ENCODE measurements at regions not wholly inside any gene's neighbourhood (a gene's known extent, or its start where the extent isn't known, plus 50 kb on each side); places are given as distances from the start of the nearest gene placed in this dataset.

DNA sequence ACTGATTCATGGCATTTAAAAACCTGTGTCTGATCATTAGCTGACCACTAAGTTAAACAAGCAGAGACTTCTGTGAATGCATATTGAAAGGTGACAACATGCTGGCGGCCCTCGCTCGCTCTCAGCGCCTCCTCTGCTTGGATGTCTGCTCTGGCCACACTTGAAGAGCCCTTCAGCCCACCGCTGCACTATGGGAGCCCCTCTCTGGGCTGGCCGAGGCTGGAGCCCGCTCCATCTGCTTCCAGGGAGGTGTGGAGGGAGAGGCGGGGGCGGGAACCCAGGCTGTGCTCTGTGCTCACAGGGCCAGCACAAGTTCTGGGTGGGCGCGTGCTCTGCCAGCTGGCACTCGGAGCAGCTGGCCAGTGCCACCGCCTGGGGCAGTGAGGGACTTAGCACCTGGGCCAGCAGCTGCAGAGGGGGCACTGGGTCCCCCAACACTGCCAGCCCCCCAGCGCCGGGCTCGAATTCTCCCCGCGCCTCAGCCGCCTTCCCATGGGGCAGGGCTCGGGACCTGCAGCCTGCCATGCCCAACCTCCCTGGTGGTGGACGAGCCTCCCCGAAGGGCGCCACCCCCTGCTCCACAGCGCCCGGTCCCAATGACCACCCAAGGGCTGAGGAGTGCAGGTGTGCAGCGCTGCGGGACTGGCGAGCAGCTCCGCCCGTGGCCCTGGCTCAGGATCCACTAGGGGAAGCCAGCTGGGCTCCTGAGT lies 252.4 kb downstream of the ZIC4 start:
- H3K27ac ChIP-seq = no peak overlapping the region
- no peak overlapping the region for H3K4me3 ChIP-seq
- H3K36me3 ChIP-seq = no peaks in the 10 kb centered on the region
- in situ Hi-C loops (cut with MboI; ENCODE audit: low pct_ligation_motif_present in 1 of 4, low pct_unique_long_range_greater_than_20kb in 1 of 4, low sequenced_read_pairs in 3 of 4) = no loop called here
- no peaks in the 10 kb centered on the region for H3K9me3 ChIP-seq
- WGBS, 2 donors (ENCODE audit: low coverage in 1 of 2) = 89% methylated on average over 18 of the region's 30 CpGs; no CpG with 5 or more reads in 1 of the 2 donors
- H3K4me1 ChIP-seq = no peaks in the 10 kb centered on the region
- DNase-seq = no peak
- intact Hi-C loops (cut with DNase I; ENCODE audit: low total_unique reads) = no loop called here
- TF ChIP-seq, protein P1, sequence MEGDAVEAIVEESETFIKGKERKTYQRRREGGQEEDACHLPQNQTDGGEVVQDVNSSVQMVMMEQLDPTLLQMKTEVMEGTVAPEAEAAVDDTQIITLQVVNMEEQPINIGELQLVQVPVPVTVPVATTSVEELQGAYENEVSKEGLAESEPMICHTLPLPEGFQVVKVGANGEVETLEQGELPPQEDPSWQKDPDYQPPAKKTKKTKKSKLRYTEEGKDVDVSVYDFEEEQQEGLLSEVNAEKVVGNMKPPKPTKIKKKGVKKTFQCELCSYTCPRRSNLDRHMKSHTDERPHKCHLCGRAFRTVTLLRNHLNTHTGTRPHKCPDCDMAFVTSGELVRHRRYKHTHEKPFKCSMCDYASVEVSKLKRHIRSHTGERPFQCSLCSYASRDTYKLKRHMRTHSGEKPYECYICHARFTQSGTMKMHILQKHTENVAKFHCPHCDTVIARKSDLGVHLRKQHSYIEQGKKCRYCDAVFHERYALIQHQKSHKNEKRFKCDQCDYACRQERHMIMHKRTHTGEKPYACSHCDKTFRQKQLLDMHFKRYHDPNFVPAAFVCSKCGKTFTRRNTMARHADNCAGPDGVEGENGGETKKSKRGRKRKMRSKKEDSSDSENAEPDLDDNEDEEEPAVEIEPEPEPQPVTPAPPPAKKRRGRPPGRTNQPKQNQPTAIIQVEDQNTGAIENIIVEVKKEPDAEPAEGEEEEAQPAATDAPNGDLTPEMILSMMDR (IDR thresholded peaks at IDR 0.05) = no peak
- TF ChIP-seq POLR2A (IDR thresholded peaks at IDR 0.05) = no peak
- TF ChIP-seq EP300 (IDR thresholded peaks at IDR 0.05; ENCODE audit: low read depth) = no peak
- TF ChIP-seq POLR2AphosphoS5 (IDR thresholded peaks at IDR 0.05) = no peak
- H3K27me3 ChIP-seq = no peaks in the 10 kb centered on the region

DNA sequence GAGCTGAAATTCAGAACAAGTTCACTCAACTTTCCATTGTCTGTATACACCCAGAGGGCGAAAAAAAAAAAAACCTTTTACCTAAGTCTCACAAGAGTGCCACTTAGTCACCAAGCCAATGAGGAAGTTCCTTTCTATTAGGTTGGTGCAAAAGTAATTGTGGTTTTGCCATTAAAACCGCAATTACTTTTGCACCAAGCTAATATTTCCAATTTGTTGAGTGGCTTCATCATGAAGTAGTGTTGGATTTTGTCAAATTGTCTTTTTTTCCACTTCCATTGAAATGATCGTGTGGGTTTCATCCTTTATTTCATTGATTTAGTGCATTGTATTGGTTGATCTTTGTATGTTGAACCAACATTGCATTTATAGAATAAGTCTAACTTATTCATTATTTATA lies 253.9 kb downstream of the ZIC4 start:
- Histone ChIP-seq H3K27me3 (no peaks in the 10 kb centered on the region), H3K27ac (no peak overlapping the region), H3K36me3 (no peaks in the 10 kb centered on the region), H3K4me3 (no peak overlapping the region), H3K9me3 (no peaks in the 10 kb centered on the region), H3K4me1 (no peaks in the 10 kb centered on the region)
- in situ Hi-C loops (cut with MboI; ENCODE audit: low pct_ligation_motif_present in 1 of 4, low pct_unique_long_range_greater_than_20kb in 1 of 4, low sequenced_read_pairs in 3 of 4) = no loop called here
- 76 to 77% methylated on average over 3 of the region's 3 CpGs for WGBS, 2 donors (ENCODE audit: low coverage in 1 of 2)
- no peak for TF ChIP-seq POLR2A (IDR thresholded peaks at IDR 0.05)
- no peak for TF ChIP-seq POLR2AphosphoS5 (IDR thresholded peaks at IDR 0.05)
- TF ChIP-seq, protein P1 (IDR thresholded peaks at IDR 0.05) = no peak
- no peak for TF ChIP-seq EP300 (IDR thresholded peaks at IDR 0.05; ENCODE audit: low read depth)
- intact Hi-C loops (cut with DNase I; ENCODE audit: low total_unique reads) = no loop called here
- no peak for DNase-seq

DNA sequence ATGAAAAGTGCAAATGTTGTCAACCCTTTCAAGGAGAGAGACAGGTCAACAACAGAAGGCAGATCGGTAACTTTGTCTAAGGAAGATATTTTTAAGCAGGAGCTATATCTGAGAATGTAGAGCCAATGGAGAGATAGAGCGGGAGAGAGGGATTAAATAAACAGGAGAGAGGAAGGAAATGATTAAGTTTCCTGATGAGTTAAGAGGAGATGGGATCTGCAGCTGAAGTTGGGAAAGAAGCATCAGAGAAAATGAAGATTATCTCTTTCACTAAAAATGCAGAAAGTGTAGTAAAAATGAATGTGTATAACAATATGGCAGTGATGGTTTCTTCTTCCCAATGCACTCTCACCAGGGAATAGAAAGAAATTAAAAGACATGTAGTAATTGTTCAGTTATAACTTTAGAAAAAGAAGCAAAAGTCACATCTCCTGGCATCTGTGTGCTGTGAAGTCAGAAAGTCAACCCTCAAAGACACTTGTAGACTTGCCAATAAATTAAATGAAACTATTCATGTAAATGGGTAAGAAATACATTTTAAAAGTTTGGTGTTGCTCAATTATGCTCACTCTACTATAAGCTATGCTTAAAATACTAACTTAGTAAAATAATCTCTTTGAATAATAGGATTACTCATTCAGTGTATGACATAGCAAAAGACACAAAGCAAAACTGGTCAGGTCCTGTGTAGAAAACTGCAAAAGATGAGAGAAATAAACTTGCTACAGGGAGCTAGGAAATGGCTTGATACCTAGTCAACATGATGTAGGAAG lies 264.6 kb downstream of the ZIC4 start:
- intact Hi-C loops (cut with DNase I; ENCODE audit: low total_unique reads) = no loop called here
- DNase-seq = no peak
- Histone ChIP-seq H3K4me3 (no peak overlapping the region), H3K4me1 (no peaks in the 10 kb centered on the region), H3K27ac (no peak overlapping the region), H3K36me3 (no peaks in the 10 kb centered on the region), H3K27me3 (no peaks in the 10 kb centered on the region), H3K9me3 (no peaks in the 10 kb centered on the region)
- WGBS, 2 donors (ENCODE audit: low coverage in 1 of 2) = 61 to 62% methylated on average over 2 of the region's 2 CpGs
- no peak for TF ChIP-seq POLR2A (IDR thresholded peaks at IDR 0.05)
- TF ChIP-seq POLR2AphosphoS5 (IDR thresholded peaks at IDR 0.05) = no peak
- TF ChIP-seq, protein P1 (IDR thresholded peaks at IDR 0.05) = no peak
- TF ChIP-seq EP300 (IDR thresholded peaks at IDR 0.05; ENCODE audit: low read depth) = no peak
- in situ Hi-C loops (cut with MboI; ENCODE audit: low pct_ligation_motif_present in 1 of 4, low pct_unique_long_range_greater_than_20kb in 1 of 4, low sequenced_read_pairs in 3 of 4) = no loop called here

DNA sequence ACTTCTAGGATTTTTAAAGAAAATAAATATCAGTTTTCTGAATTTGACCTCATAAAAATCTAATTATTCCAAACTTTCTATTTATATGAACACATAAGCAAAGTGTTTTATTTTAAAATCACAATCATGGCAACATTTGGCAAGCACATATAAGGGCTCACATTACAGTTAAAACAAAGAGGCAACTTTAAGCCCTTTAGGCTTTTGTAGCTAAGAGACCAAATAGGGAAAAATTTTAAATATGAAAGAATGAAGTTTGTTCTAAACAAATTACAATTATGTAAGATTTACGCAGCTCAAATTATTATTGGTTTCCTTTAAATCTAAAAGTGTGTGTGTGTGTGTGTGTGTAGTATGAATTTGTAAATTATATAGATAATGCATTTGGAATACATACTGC lies 267.0 kb downstream of the ZIC4 start:
- no peak for DNase-seq
- Histone ChIP-seq H3K27me3 (no peaks in the 10 kb centered on the region), H3K9me3 (no peaks in the 10 kb centered on the region), H3K36me3 (no peaks in the 10 kb centered on the region), H3K4me3 (no peak overlapping the region), H3K4me1 (no peaks in the 10 kb centered on the region), H3K27ac (no peak overlapping the region)
- TF ChIP-seq POLR2AphosphoS5 (IDR thresholded peaks at IDR 0.05) = no peak
- no peak for TF ChIP-seq EP300 (IDR thresholded peaks at IDR 0.05; ENCODE audit: low read depth)
- TF ChIP-seq POLR2A (IDR thresholded peaks at IDR 0.05) = no peak
- TF ChIP-seq, protein P1 (IDR thresholded peaks at IDR 0.05) = no peak
- 68 to 87% methylated on average over 1 of the region's 1 CpG for WGBS, 2 donors (ENCODE audit: low coverage in 1 of 2)
- in situ Hi-C loops (cut with MboI; ENCODE audit: low pct_ligation_motif_present in 1 of 4, low pct_unique_long_range_greater_than_20kb in 1 of 4, low sequenced_read_pairs in 3 of 4) (no loop called here), intact Hi-C loops (cut with DNase I; ENCODE audit: low total_unique reads) (no loop called here)
